Suppressor macrophage treated with lipopolysaccharide for 1 hour (primary cell): ENCODE measurements at regions not wholly inside any gene's neighbourhood (a gene's known extent, or its start where the extent isn't known, plus 50 kb on each side); places are given as distances from the start of the nearest gene placed in this dataset.

ENCODE experiments used
- DNase-seq, 3 donors: peaks; one replicate each; pipeline ENCODE4 v3.0.0-alpha.2; 2020 to 2022

DNA sequence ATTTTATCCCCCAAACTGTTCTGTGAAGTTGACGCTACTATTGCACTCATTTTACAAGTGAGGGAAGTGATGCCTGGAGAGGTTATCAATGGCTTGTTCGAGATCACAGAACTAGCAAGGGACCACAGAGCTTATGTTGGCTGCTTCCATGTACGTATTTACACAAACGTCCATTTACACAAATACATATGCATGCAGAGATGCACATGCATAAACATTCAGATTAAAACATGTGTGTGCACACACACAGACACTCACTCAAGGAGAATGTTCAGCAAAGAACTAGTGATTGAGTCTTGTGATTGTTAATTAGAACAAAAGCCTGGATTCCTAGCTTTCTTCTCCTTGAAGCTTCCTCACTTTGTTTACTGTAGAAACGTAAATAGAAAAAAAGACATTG is 321.5 kb upstream of the CHD6 start:
- no peak for DNase-seq

DNA sequence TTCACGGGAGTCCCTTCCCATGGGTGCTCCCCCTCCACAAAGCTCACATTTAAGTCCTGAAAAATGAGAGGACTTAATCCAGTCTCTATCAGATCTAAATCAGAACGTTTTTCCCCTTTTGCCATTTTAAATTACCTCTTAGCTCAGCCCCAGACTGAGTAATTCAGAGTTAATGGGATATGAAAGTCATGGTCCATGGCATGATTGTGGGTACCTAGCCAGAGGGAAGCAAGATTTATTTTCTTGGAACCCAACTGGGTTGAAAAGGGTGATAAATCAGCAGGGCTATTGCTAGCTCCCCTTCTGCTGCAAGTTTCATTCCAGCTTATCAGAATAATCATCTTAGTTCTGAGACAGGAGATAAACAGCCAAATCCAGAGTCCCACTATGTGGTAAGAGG is 320.2 kb upstream of the CHD6 start:
- DNase-seq, result no peak

- no peak for DNase-seq
These were observed 317.1 kb upstream of the CHD6 start for GRCh38 chr20:41935259-41935791.

GRCh38 chr20:41932431-41932830 is 314.3 kb upstream of the CHD6 start:
- DNase-seq, result no peak

- DNase-seq, result no peak
These were observed 309.5 kb upstream of the CHD6 start for GRCh38 chr20:41927655-41928054.

DNA sequence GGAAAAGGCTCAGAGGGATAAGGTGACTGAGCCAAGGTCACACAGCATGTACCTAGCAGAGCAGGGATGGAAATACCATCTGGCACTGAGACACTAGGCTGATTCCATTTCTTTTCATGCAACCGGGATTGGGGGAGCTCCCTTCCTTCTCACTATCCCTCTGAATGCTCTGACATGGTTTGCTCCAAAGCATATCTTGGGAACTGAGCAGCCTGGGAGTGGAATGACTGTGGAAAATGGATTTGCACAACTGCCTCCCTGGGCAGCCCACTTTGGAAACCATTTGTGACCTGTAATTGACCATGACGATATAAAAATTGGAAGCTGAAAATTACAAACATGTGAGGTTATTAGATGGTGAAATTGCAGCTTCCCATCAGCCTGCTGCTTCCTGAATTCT is 309.0 kb upstream of the CHD6 start:
- DNase-seq, result no peak

GRCh38 chr20:41925476-41925875 is 307.3 kb upstream of the CHD6 start:
- no peak for DNase-seq

DNA sequence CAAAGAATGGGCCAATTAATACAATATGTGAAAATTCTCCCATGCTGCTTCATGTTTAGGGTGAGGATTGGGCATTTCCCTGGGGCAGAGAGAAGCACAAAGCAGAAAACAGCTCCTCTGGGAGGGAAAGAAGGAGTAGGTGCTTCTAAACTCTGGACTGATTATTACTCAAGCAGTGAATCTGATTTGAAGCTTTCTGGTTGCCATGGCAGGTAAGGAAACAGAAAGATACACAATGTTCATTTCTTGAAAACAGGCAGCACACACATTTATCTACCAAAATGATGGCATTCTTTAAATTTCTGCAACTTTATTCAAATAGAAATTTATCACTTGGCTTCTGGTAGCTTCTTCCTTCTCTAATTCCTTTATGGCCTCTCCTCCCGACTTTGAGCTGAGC is 305.4 kb upstream of the CHD6 start:
- DNase-seq, result no peak

- DNase-seq, result no peak
These were observed 295.0 kb upstream of the CHD6 start for GRCh38 chr20:41913146-41913545.

DNA sequence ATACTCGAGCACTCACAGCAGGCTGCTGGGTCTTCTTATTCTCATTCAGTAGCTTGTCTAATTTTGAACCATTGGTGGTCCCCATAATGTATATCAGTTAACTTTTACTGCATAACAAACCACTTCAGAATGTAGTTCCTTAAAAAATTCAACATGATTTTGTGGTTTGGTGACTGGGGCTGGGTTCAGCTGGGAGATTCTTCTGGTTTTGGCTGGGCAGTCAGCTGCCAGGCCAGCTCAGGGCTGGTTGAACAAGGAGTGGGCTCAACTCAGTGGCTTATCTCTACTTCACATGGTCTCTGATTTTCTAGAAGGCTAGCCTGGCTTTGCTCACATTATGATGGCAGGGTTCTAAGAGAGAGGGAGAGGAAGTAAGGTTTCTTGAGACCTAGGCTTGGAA is 292.4 kb upstream of the CHD6 start:
- no peak for DNase-seq

- DNase-seq, result no peak
These were observed 287.0 kb upstream of the CHD6 start for GRCh38 chr20:41905199-41905598.

DNA sequence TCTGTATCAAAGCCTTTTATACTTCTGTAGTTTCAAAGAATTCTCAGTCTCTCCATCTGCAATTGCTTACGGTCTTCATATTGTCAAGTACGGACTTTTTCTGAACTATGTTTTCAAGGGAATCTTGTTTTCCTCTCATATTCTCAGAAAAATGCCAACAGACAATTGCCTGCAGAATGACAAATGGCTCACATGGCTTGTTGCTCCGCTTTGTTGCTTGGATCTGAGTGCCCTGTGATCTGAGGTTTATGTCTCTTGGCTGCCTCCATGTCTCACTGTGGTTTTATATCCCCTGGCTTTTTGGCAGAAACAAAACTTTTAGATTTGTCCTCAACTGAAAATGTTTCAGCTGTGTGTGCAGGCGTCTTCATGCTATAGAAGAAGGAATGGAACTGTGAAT is 285.4 kb upstream of the CHD6 start:
- DNase-seq, result no peak

DNA sequence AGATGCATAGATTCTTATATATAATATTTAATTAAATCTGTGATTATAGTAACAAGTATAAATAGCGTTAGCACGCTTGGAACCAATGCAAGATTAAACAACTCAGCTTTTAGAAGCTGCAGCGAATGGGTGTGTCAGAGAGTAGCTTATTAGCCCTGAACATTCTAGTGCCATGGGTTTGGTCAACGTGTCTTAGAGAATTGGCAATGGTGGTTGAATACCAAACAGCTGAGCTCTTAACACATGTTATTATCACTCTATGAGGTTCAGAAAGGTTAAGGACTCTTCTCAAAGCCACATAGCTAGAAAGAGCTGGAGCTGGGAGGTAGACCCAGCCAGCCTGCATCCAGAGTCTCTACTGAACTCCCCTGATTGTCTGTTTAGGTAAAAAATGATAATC is 284.2 kb upstream of the CHD6 start:
- DNase-seq, result no peak

DNA sequence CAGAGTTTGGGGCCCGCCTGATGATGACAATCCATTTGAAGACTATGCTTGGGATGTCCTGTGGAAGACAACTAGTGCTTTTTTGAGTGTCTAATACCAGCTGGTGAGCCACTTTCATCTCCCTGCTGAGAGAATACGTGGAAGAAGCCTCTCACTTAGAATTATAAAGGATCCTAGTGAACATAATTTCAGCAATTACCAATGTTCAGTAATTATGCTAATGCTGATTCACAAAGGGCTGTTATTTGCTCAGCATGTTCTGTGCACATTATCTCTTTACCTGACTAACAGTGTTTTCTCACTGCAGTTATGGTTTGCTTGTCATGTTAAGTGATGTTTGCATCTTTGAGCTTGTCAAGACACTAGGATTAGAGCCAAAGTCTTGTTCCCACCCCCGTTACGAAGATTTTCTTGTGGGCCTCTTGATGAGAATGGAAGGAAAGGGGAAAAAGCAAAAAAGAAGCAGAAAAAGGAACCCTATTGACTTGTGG is 282.1 kb upstream of the CHD6 start:
- DNase-seq, result no peak

GRCh38 chr20:41897708-41898107 is 279.5 kb upstream of the CHD6 start:
- no peak for DNase-seq

DNA sequence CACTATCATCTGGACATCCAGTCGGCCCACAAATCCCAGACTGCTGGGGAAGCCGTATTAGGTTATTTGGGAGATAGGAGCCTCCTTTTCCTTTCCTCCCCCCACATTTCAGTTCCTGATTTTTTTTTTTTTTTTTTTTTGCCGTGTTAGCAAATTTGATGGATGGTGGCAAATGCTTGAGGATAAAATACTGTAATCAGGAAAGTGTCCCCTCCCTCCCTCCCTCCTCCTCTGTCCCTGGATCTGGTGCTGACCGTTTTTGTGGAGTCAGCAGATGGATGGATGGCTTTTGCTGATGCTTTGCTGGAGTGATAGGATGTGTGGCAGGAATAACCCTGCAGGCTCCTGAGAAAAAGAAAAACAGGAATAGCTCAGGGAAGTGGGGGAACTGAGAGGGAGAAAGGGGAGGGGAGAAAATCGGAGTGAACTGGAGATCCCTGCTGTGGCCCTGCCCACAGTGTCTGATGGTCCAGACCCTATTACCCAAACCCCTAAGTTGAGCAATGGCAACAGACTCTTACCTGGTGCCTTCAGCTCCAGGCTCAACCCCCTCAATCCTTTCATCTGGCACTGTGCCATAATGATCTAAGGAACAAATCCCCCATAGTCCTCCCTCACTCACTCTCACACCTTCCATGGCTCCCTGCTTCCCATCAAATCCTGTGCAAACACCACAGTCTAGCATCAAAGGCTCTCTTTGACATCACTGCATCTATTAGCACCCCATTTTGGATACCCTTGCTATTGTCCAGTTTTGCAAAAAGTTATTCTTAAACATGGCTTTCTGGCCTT is 277.3 kb upstream of the CHD6 start:
- no peak for DNase-seq

DNA sequence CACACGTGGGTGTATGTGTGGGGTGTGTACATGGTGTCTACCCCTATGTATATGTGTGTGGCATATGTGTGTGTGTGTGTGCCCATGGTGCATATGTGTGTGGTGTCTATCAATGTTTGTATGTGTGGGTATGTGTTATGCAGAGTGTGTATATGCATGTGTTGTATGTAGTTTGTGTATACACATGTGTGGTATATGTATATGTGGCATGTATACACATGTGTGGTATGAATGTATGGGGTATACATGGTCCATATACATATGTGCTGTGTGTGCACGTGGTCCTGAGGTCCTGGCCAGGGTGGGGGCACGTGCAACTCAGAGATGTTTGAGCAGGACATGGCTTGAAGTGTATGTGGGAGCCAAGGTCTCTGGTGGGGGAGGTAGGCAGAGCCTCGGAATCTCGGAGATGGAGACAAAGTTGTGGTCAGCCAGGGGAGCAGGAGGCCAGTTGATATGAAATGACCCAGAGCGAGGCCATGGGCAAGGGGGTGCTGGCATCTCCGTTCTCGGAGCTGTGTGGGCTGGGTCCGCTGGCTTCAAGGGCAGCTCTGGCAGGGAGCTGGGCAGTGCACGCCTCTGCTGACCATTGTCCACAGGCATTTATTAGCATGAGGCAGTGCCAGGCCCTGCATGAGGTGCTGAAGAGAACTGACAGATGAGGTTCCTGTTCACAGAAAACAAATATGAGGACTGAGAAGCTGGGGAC is 276.2 kb upstream of the CHD6 start:
- DNase-seq, result no peak

DNA sequence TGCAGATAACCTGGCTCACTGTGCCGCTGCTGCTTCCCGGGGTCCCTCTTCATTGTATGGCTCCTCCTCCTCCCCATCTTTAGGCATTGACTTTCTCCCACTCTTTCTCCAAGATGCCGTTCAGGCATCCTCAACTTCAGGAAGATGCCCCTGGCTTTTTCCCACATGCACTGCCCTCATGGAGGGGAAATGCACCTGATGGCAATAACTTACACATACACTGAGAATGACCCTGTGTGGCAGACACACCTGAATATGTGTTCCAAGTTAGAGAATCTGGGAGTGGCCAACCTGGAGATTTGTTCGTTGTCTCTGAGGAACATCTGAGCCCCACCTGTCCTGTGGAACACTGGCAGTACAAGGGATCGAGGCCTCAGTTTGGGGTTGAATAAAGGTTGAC is 273.9 kb upstream of the CHD6 start:
- DNase-seq, result no peak

DNA sequence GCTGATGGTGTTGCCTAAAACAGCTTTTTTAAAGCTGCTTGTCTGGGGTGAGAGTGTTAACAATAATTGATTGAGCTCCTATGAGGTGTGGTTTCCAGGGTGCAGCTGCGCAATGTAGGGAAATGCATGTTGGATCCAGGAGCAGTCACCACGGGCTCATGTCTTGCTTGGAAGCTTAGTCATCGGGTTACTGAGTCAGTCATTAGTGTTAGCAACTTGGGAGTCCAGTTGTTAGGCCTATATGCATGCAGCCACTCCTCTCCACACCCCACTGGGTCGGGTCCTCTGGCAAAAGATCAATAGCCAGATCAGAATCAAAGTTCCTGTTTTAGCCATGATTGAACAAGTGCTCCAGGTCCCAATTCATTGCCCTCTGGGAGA is 271.7 kb upstream of the CHD6 start:
- DNase-seq, result no peak

DNA sequence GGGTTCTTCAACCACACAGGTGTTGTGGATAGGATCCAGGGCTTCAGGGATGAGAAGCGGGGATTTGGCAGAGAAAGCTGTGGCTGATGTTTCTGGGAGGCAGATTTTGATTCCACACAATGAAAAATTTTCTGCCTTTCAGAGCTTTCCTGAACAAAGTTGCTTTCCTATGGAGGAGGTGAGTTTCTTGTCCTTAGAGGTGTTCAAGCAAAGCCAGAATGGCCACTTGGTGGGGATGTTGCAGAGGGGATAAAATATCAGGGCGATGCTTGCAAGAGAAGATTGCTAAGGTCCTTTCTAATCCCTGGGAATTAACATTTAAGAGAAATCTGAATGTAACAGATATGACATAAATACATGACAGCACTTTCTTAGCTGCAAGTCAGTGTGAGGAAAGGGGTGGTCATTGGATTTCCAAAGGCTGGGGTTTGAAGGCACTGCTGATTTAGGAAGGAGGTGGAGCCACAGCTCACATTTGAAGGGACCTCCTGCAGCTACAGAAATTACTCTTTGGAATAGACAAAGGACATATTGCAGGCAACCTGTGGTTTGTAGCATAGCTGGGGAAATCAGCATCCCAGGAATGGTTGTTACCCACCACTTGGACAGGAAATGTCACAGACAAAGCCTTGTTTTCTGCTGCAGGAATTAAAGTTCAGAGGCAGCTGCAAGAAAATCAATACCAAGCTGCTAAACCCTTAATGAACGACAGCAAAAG is 271.1 kb upstream of the CHD6 start:
- no peak for DNase-seq

DNA sequence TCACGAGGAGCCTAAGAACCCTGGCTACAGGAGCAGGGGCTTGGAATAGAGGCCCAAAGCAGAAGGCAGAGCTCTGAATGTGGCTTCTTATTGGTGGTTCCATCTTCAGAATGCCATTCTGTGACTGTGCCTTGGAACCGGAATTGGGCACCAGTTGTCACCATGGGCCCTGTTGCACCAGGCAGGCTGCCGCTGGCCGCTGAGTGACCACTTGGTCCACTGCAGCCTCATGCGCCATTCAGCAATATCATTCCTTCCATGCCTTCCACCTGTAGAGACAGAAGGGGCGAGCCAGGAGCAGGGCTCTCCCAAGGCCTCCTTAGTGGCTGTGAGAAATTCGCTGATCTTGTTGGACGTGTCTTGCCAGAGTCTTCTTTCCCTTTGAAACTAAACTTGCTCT is 270.3 kb upstream of the CHD6 start:
- no peak for DNase-seq

DNA sequence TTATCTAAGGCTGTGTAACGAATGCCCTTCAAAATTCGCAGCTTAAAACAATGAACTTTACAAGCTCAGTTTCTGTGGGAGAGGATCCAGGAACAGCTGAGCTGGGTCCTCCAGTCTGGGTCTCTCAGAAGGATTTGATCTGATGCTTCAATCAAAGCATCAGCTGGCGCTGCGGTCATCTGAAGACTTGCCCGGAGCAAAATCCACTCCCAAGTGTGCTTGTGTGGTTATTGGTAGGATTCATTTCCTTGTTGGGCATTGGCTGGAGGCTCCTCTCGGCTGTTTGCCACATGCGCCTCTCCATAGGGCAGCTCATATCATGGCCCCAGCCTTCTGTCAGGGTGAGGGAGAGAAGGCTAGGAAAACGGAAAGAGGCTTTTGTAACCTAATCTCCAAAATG is 269.3 kb upstream of the CHD6 start:
- DNase-seq, result no peak

DNA sequence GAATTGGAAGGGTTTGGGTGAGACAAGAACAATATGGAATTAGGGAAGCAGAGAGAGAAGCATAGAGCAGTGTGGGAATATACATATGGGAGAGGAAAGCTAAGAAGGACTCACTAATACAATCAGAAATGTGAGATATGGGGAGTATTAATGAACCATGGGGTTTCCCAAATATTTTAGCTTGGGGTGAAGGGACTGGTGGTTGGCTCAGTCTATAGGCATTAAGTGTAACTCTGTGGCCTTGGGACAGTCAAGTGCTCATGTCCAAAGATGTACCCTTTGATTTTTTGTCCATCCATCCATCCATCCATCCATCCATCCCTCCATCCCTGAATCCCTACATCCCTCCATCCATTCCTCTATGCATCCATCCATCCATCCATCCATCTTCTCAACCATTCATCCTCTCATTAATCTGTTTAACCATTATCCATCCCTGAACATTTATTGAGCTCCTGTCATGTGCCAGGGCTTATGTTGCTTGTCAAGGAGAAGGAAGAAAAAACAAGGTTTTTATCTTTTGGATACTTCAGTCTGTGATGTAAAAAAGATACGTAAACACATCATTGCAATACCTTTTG is 263.4 kb upstream of the CHD6 start:
- no peak for DNase-seq
